PC-9 (cell line): ENCODE measurements at regions not wholly inside any gene's neighbourhood (a gene's known extent, or its start where the extent isn't known, plus 50 kb on each side); places are given as distances from the start of the nearest gene placed in this dataset.

Experiments
- BruUV-seq: library from RNA; stranded (reverse); fragments of 400-500 nt; replicated peaks from 2 replicates; lab custom pipeline; 2021; lab: Mats Ljungman, UMichigan
- CTCF ChIA-PET: fragments of 300-600 bp; sonication (Branson Sonifier 250); formaldehyde crosslinking; loops from one replicate; lab custom pipeline; 2022; ENCODE audit warnings: antibody characterized with exemption; lab: Charles Lee
- POLR2A ChIA-PET: fragments of 300-600 bp; sonication (Branson Sonifier 250); formaldehyde crosslinking; loops from one replicate; lab custom pipeline; 2022; ENCODE audit warnings: antibody characterized with exemption; ENCODE audit not compliant: unreplicated experiment; lab: Charles Lee
- DNase-seq, 2 experiments: peaks; one replicate each; pipeline versions ENCODE4 v3.0.0 to v3.0.0-alpha.2; 2015 to 2022; ENCODE audit warnings: mixed read lengths in 1 of 2
- H2AFZ ChIP-seq: fragments of 200-600 bp; sonication (generic); 2 replicates; pipeline ENCODE4 v1.8.1; 2017; ENCODE audit warnings: antibody characterized with exemption
- H3F3A ChIP-seq: fragments of 200-600 bp; sonication (generic); 2 replicates; pipeline ENCODE4 v1.8.1; 2017; ENCODE audit warnings: antibody characterized with exemption, mild to moderate bottlenecking, low read depth; ENCODE audit not compliant: insufficient read depth
- H3K27ac ChIP-seq: fragments of 200-600 bp; sonication (generic); 2 replicates; pipeline ENCODE4 v1.6.1; 2016; ENCODE audit warnings: mixed run types
- H3K27me3 ChIP-seq: fragments of 200-600 bp; sonication (generic); 2 replicates; pipeline ENCODE4 v1.6.1; 2016; ENCODE audit warnings: low read depth, mixed run types; ENCODE audit not compliant: insufficient read depth
- H3K36me3 ChIP-seq: fragments of 200-600 bp; sonication (generic); 2 replicates; pipeline ENCODE4 v1.6.1; 2016; ENCODE audit warnings: low read depth, mixed run types
- H3K4me1 ChIP-seq: fragments of 200-600 bp; sonication (generic); replicated peaks from 2 replicates; pipeline ENCODE4 v1.6.1; 2016; ENCODE audit warnings: mixed run types; ENCODE audit not compliant: insufficient read depth
- H3K4me2 ChIP-seq: fragments of 200-600 bp; sonication (generic); 2 replicates; pipeline ENCODE4 v1.6.1; 2017; ENCODE audit warnings: mixed run types
- H3K4me3 ChIP-seq: fragments of 200-600 bp; sonication (generic); 2 replicates; pipeline ENCODE4 v1.6.1; 2016; ENCODE audit warnings: mixed run types
- H3K79me2 ChIP-seq: fragments of 200-600 bp; sonication (generic); 2 replicates; pipeline ENCODE4 v1.6.1; 2017; ENCODE audit warnings: low read depth, mixed run types
- H3K9me2 ChIP-seq: fragments of 200-600 bp; sonication (generic); 2 replicates; pipeline ENCODE4 v1.8.1; 2017; ENCODE audit warnings: mild to moderate bottlenecking; ENCODE audit not compliant: insufficient read depth
- H3K9me3 ChIP-seq: fragments of 200-600 bp; sonication (generic); 2 replicates; pipeline ENCODE4 v1.8.1; 2016; ENCODE audit warnings: low read depth; ENCODE audit not compliant: insufficient read depth
- H4K20me1 ChIP-seq: fragments of 200-600 bp; sonication (generic); 2 replicates; pipeline ENCODE4 v1.8.1; 2017; ENCODE audit not compliant: insufficient read depth
- EZH2 ChIP-seq: fragments of 200-600 bp; sonication (generic); IDR thresholded peaks from 2 replicates; pipeline ENCODE4 v1.8.0; 2017; ENCODE audit warnings: antibody characterized with exemption, low read depth
- intact Hi-C: fragments of 100-400 bp; cut with micrococcal nuclease; formaldehyde crosslinking; loops from one replicate; pipeline ENCODE4 v1.10.0; 2022; ENCODE audit not compliant: unreplicated experiment
- TF ChIP-seq, protein P1 (sequence below): fragments of 200-600 bp; sonication (generic); conservative IDR thresholded peaks from 2 replicates; pipeline ENCODE4 v1.6.1; 2017; ENCODE audit warnings: mixed run types, antibody characterized with exemption, mild to moderate bottlenecking, moderate library complexity

DNA sequence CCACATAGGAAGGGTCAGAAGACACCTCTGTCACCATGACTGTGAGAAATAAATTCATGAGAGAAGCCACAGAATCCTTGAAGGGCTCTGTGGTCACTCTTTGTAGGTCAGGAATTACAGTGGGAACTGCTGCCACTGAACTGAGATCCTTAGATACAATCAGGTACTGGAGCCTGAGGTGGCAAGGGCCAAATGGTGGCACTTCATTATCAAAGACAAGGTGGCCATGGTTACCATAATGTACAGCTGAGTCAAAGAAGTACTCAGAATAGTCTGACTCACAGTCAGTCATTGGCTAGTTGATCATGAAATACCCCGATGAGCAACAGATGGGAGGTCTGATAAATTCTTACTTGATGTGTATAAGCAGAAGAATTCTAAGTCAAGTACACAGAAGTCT, 131.9 kb downstream of the RTL3 start:
- H3K27ac ChIP-seq, result no peak overlapping the region
- no peaks in the 10 kb centered on the region for H3K36me3 ChIP-seq
- no peak overlapping the region for H3K4me3 ChIP-seq
- no peak overlapping the region for H2AFZ ChIP-seq
- no peak overlapping the region for H3K4me2 ChIP-seq
- H3K9me2 ChIP-seq, result no peaks in the 10 kb centered on the region
- H3K27me3 ChIP-seq, result no peaks in the 10 kb centered on the region
- BruUV-seq, result no TSS peak
- CTCF ChIA-PET, result no interaction called here
- H4K20me1 ChIP-seq, result no peaks in the 10 kb centered on the region
- H3K9me3 ChIP-seq, result no peaks in the 10 kb centered on the region
- H3F3A ChIP-seq, result no peaks in the 10 kb centered on the region
- POLR2A ChIA-PET, result no interaction called here
- H3K79me2 ChIP-seq, result no peaks in the 10 kb centered on the region
- no peak for TF ChIP-seq EZH2
- TF ChIP-seq, protein P1, sequence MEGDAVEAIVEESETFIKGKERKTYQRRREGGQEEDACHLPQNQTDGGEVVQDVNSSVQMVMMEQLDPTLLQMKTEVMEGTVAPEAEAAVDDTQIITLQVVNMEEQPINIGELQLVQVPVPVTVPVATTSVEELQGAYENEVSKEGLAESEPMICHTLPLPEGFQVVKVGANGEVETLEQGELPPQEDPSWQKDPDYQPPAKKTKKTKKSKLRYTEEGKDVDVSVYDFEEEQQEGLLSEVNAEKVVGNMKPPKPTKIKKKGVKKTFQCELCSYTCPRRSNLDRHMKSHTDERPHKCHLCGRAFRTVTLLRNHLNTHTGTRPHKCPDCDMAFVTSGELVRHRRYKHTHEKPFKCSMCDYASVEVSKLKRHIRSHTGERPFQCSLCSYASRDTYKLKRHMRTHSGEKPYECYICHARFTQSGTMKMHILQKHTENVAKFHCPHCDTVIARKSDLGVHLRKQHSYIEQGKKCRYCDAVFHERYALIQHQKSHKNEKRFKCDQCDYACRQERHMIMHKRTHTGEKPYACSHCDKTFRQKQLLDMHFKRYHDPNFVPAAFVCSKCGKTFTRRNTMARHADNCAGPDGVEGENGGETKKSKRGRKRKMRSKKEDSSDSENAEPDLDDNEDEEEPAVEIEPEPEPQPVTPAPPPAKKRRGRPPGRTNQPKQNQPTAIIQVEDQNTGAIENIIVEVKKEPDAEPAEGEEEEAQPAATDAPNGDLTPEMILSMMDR, result no peak
- no peaks in the 10 kb centered on the region for H3K4me1 ChIP-seq
- intact Hi-C loops, result no loop called here
- DNase-seq, result no peak

DNA sequence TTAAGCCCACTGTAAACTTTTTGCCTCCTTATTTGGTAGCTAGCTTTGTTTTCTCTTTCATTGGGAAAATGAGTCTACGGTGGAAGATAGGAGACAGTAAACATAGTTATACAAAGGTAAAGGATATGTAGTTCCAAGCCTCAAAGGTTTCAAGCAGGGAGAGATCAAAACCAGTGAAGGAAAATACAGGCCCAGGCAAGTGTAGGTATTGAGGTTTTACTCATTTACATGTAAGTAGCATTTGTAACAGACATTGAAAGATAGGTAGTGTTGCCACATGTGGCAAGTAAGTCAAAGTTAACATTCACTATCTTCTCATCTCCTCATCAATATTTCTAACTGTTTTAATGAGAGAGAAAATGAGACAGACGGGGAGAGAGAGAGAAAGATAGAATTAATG, 136.5 kb downstream of the RTL3 start:
- no peak for DNase-seq
- CTCF ChIA-PET, result no interaction called here

DNA sequence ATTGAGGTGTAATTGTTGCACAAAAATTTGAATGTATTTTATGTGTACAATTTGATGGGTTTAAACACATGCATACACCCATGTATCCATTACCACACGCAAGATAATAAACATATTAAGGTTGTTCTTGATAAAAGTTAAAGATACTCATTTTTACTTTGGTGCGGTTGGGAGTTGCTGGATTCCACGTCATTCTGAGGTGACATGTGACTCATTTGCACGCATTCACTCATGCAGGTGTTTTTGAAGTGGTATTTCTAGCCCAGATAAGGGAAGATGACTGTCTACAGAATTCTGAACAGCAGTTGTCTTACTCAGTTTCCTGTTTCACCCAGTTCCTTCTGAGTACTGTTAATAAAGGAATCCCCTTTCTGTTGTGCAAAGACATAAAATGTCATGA, 142.0 kb downstream of the RTL3 start:
- H3K36me3 ChIP-seq, result no peaks in the 10 kb centered on the region
- H3K9me3 ChIP-seq, result no peaks in the 10 kb centered on the region
- H3F3A ChIP-seq, result no peaks in the 10 kb centered on the region
- H3K27me3 ChIP-seq, result no peaks in the 10 kb centered on the region
- no TSS peak for BruUV-seq
- no peaks in the 10 kb centered on the region for H3K4me1 ChIP-seq
- no peak overlapping the region for H3K27ac ChIP-seq
- H4K20me1 ChIP-seq, result no peaks in the 10 kb centered on the region
- intact Hi-C loops, result no loop called here
- no peak overlapping the region for H3K4me2 ChIP-seq
- no peaks in the 10 kb centered on the region for H3K79me2 ChIP-seq
- H2AFZ ChIP-seq, result no peak overlapping the region
- no peaks in the 10 kb centered on the region for H3K9me2 ChIP-seq
- POLR2A ChIA-PET, result no interaction called here
- H3K4me3 ChIP-seq, result no peak overlapping the region
- CTCF ChIA-PET, result no interaction called here
- DNase-seq, result no peak
- TF ChIP-seq, protein P1, result no peak
- TF ChIP-seq EZH2, result no peak

More for the DNA sequence above, 136.5 kb downstream of the RTL3 start:
- Histone ChIP-seq H3F3A (no peaks in the 10 kb centered on the region), H2AFZ (no peak overlapping the region), H4K20me1 (no peaks in the 10 kb centered on the region), H3K36me3 (no peaks in the 10 kb centered on the region), H3K27ac (no peak overlapping the region), H3K79me2 (no peaks in the 10 kb centered on the region), H3K4me3 (no peak overlapping the region), H3K9me3 (no peaks in the 10 kb centered on the region), H3K4me1 (no peaks in the 10 kb centered on the region), H3K4me2 (no peak overlapping the region), H3K27me3 (no peaks in the 10 kb centered on the region), H3K9me2 (no peaks in the 10 kb centered on the region)
- POLR2A ChIA-PET, result no interaction called here
- TF ChIP-seq, protein P1, result no peak
- no peak for TF ChIP-seq EZH2
- no TSS peak for BruUV-seq
- intact Hi-C loops, result no loop called here
